HG03432 (cell line): ENCODE measurements at regions not wholly inside any gene's neighbourhood (a gene's known extent, or its start where the extent isn't known, plus 50 kb on each side); places are given as distances from the start of the nearest gene placed in this dataset.
"Not testable (repeated sequence)": the region's sequence is repeated elsewhere in the genome, so short reads cannot be mapped to it uniquely, and the experiment has no call there.

ENCODE experiments used
- ATAC-seq: cut with Tn5 transposase; IDR thresholded peaks from one replicate; pipeline ENCODE4 v1.9.1; 2021; ENCODE audit warnings: mild to moderate bottlenecking, moderate library complexity; ENCODE audit not compliant: unreplicated experiment

DNA sequence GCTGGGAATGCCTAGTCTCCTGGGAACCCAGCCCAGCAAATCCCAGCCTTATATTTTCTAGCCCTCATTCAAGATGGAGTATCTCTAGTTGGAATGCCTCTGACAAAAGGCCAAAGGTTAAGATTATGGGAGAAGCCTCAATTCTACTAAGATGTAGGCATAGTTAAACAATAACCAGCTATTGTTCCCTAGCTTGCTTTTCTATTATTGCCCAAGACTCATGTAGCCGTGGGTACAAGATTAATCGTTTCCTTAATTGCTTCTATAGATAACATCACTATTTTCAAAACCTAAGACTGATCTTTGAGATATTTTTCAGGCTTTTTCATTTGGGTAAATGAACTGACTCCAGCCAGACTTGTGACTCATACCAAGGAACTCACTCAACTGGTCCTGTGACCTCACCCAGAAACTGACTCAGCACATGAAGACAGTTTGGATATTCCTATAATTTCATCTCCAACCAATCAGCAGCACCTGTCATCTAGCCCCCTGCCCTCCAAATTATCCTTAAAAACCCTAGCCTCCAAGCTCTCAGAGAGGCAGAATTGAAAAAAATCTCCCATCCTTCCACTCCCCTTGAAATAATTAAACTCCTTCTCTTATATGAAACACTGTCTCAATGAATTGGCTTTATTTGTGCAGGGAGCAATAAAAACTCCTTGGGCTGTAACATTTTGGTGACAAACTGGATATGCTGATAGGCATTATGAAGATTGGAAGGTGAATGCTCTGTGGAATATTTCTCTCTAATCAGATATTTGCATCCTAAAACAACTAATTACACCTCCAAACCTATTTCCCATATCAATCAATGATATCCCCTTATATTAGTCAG, 589.0 kb downstream of the C12orf50 start:
- ATAC-seq, result no peak

DNA sequence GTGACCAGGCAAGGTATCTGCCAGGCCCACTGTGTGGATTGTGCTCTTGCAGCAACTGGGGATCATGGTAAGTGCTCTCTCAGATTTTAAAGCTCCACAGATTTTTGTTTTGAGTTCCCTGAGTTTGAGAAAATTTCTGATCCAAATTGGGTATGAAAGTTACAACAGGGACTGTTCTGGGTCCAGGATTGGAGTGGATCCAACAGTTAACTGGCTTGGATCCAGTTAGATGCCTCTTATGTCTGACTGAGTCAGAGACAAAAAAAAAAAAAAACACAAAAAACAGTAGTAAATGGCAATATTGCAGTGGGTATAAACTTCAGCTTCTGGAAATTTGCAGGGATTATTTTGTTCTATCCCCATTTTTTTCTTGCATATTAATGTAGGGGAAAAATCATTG, 598.8 kb downstream of the C12orf50 start:
- no peak for ATAC-seq

DNA sequence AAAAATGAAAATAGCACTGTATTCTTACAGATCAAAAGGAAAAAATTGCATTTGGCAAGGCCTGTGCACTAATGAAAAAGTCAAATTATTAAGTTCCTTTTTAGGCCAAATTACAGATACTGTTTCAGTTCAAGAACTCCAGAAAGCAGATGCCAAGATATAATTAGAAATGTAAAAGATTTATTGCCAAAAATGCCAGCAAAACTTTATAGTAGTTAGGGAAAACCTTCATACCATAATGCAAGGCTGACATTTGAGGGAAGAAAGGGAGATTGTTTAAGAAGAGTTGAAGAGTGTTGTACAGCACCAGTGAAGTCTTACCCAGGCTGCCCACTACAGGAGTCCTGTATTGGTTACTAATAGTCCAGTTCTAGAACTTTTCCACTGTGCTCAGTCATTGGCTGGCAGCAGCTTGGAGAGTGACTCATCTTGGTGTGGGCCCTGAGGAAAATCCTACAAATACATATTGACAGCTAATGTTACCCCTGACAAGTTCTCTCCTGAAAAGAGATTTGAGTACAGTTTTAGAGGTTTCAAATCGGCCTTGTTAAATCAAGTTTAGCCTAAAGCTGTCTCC, 600.4 kb downstream of the C12orf50 start:
- no peak for ATAC-seq

DNA sequence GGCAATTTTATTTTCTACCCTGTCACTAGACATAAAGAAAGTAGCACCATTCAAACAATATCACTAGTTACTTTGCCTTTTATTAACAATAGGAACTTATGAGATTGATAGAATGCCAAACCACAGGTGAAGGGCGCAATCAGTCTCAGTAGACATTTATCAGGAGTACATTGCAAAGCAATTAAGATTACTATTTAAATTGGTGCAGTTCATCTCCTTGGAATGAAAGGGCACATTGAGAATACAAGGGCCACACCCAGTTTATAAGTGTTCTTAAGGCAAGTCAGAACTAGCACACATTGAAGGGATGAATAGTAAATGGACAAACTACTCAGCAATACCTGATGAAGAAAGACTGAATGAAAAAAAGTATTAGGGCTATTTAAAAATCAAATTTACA, 601.4 kb downstream of the C12orf50 start:
- no peak for ATAC-seq

DNA sequence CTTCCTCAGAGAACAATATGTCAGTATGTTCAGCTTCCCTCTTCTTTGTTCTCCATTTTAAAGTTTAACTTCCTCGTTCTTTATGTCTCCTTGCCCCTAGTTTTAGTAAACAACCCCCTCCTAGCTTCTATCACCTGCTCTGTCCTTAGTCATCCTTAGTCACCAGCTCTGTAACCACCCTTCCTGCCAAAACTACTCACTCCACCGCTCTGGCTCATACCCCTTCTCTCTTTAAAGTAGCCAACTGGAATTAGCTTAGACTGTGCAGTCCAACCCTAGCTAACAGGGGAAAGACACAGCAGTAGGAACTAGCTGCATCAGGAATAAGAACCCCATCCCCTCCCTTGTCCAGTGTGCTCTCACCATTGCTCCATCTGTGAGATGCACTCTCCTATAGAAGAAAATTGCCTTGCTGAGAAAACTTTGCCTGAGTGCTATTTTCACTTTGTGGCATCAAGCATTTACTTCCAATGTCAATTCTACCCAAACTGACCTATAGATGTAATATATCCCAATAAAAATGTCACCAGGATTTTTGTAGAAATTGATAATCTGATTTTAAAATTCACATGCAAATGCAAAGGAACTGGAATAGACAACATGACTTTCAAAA, 603.2 kb downstream of the C12orf50 start:
- no peak for ATAC-seq

DNA sequence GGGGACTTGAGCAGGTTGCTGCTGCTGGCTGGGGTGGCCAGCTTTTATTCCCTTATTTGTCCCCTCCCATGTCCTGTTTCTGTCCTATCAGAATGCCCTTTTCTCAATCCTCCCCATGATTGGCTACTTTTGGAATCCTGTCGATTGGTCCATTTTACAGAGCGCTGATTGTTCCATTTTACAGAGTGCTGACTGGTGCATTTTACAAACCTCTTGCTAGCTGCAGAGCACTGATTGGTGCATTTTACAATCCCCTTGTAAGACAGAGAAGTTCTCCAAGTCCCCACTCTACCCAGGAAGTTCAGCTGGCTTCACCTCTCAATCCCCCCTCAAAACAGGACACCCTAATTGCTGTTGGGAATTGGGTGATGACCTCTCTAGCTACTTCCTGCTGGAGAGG, 608.0 kb downstream of the C12orf50 start:
- ATAC-seq, result not testable (repeated sequence)

DNA sequence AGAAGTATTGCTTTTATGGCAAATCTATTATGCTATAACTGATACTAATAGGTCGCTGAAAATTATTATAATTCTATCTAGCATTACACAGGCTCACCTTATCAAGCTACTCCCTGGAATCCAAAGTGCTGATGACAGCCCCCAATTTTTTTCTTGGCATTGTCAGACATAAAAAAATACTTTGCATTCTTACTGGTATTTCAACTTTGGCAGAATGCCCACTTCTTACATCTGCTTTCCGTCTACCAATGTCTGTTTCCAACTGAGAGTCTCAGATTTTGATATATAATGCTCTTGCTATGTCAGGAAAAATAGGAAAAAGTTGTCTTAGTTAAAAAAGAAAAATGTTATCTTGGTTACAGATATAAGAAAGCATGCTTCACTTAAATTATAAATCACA, 615.4 kb downstream of the C12orf50 start:
- ATAC-seq, result no peak

DNA sequence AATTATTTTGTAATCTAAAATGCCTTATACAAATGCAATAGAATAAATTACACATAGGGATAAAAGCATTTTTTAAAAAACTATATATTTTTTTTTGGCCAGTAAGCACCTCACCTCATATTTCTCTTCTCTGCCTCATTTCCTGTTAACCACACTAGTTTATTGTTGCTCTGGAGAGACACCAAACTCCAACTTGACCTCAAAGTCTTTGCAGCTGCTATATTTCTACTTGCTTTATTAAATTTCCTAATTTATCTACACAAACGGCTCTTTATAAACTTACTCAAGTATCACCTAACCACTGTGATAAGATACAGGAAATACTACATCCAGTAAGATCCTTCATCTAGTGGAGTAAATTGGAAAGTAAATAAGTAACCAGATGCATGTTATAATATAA, 622.3 kb downstream of the C12orf50 start:
- no peak for ATAC-seq

DNA sequence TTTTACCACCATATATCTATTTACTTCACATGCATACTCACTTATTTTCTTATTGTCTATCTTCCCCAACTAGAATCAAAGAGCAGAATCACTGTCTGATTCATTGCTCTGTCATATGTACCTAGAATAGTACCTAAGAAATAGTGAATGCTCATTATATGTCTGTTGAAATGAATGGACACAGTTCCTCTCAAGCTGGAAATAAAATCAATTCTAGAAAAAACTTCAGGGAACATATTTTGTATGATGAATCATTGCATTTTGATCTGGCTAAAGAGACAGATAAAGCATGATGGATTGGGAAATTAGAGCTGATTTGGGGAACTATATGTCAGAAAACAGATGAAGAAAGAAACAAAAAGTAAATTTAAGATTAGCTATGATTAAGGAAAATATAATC, 623.3 kb downstream of the C12orf50 start:
- ATAC-seq, result no peak

DNA sequence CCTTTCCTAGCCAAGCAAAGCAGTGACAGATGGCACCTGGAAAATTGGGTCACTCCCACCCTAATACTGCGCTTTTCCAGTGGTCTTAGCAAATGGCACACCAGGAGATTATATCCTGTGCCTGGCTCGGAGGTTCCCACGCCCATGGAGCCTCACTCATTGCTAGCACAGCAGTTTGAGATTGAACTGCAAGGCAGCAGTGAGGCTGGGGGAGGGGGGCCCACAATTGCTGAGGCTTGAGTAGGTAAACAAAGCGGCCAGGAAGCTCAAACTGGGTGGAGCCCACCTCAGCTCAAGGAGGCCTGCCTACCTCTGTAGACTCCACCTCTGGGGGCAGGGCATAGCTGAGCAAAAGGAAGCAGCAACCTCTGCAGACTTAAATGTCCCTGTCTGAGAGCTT, 635.0 kb downstream of the C12orf50 start:
- not testable (repeated sequence) for ATAC-seq

DNA sequence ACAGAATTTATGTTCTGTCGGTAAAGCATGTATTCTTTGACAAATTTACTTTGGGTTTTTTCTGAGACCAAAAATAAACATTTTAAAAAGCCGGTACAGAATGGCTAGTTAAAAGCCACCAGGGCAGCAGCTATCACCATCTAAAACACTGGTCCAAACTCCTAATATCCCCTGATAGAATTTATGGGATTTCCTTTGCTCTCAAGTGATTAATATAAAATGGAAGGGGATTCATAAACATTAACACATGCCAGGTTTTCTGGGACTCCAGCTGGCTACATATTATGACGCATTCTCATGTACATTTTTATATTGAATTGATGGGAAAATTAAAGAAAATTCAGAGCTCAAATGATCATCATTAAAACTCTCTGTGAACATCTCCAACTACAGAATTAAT, 640.8 kb downstream of the C12orf50 start:
- ATAC-seq, result no peak

DNA sequence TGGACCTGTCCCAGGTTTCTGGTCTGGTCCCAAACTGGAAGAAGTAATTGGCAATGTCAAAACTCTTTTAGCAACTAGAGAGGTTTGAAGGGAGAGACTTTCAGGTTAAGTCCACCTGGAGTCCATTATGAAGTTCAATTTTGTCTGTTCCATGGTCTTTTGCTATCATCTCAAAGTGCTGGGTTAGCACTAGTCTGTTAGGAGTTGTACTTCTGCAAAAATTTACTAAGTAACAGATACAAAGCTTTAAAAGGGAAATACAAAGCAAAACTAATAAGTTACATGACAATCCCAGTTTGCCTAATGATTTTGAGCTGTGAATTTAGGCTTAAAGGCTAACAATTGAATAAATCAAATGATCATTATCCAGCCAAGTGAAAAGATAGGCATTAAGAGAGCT, 643.9 kb downstream of the C12orf50 start:
- no peak for ATAC-seq

DNA sequence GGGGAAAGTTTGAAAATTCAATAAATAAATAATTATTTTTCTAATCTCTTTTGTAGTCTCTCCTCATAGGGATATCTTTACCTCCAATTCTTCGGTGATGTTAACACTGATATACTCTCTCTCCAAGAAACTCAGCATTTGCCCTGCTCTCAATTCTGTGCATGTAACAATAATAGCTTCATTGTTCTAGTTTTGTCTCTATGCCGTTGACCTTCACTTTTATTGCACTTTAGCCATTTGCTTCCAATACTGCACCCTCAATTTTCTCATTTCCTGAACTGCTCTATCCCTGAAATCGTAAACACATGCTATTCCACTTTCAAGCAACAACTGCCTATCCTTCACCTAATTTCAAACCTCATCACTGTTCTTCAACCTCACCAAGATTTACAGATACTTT, 645.0 kb downstream of the C12orf50 start:
- no peak for ATAC-seq

DNA sequence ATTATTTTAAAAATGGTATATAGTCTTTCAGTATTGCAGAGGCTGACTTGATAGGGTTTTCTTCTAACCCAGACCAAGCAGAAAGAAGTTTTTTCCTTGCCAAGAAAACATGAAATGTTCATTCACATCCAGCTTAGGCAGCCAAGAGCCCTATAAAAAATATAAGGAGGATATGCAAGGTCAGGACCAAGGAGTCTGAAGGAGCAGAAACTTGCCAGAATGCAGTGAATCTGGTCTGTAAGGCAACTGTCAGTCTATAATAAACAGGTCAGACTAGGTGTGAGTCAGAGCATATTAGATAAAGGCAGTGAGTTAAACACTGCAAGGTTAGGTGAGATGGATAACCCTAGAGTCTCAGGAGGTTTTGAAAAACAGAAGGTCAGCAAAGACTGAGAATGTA, 645.5 kb downstream of the C12orf50 start:
- ATAC-seq, result no peak

DNA sequence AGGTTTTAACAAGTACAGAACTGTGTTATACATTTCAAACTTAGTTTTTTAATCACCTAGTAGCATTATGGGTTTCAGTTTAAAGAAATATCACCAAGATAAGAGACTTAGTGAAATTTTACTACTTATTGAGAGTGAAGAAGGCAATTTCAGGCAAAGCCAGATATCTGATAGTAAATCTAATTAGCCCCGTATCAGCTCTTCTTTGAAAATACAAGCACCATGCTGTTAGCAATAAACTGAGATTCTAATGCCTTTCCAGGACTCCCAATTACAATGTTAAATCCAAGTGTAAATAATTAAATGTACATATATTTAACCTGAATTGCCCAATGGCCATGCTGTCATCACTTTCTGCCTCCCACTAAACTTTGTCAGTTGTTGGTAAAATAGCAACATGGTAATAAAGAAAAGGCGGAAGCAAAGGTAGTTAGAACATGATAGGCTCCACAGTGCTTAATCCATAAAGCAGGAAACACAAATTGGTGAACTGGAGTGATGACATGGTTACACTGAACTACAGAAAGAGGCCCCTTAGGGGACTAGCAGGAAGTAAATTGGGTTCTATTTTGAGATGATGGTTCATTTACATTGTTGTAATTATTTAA, 646.1 kb downstream of the C12orf50 start:
- ATAC-seq, result no peak

DNA sequence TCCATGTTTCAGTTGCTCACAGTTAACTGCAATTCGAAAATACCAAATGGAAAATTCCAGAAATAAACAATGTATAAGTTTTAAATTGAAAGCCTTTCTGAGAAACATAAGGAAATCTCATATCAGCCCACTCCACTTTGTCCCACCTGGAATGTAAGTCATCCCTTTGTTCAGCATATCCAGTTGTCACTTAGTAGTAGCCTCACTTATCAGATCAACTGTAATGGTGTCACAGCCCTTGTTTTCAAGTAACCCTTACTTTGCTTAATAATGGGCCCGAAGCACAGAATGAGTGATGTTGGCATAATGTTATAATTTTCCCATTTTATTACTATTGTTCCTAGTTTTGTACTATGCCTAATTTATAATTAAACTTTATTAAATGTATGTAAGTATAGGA, 646.8 kb downstream of the C12orf50 start:
- no peak for ATAC-seq

DNA sequence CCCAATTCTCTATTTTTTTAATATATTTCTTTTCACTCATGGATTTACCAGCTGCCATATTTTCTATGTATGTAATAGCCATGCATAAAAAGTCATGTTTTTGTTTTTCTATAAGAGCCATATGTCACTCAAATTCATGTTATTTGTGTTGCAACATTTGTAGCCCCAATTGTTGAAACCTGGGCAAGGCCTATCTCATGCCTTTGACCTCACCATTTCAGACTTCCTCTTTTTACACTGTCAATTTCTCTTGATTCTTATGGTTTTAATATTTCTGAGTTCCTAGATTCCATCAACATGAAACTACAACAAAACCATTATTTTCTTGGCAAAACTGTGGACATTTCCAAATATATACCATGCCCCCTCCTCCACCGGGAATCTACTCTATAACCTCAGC, 647.5 kb downstream of the C12orf50 start:
- no peak for ATAC-seq

DNA sequence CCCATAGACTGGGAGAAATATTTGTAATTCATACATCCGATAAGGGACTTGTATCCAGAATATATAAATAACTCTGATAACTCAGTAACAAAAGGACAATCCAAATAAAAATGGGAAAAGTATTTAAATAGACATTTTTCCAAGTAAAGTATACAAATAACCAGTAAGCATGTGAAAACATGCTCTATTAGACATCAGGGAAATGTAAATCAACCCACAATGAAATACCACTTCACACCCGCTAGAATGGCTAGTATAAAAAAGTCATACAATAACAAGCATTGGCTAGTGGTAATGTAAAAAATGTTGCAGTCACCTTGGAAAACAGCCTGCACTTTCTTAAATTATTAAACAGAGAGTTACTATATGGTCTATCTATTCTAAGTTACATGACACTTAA, 650.7 kb downstream of the C12orf50 start:
- ATAC-seq, result no peak

DNA sequence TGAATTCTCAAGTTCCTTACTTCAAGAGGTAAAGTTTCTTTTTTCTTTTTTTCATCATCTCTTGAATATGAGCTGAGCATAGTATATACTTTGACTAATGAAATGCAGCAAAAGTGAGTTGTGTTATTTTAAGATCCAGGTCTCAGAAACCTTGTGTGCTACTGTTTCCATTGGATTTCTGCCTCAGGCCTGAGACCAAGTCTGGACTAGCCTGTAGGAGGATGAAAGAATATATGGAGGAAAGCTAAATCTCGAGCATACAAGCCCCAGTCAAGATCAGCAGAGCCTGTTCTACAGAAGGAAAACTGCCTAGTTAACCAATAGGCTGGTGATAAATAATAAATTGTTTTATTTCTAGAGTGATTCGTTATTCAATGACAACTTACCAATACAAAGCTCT, 652.5 kb downstream of the C12orf50 start:
- no peak for ATAC-seq

DNA sequence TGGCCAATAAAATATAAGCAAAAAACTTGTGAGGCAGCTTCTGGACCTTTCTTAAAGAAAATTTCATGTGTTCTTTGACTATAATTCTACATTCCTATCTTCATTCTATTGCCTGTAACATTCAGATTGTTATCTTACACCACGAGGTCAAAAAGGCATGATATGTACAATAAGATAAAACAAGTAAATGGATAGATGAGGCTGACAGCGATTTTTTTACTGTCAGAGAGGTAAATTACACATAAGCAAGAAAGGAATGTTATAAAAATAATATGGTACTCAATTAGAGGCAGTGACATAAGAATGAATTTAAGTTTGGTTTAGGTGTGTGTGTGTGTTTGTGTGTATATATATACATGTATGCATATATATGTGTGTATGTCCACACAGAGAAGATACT, 660.0 kb downstream of the C12orf50 start:
- ATAC-seq, result no peak

DNA sequence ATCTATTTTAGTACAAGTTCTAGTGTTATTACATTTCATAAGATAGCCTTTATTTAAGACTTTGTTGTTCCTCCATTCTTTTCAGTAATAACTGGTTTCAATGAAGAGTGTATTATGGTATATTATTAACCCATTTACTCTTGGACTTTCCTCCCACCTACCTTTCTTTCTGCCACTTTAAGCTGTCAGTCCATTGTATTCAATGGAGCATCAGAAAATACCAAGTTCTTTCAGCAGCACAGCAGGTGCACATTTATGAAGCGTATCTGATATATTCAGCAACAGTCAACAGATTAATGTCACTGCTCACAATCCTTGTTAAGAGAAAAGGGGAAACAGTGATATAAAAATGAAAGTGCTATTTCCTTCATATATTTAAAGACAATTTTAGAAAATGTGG, 660.9 kb downstream of the C12orf50 start:
- no peak for ATAC-seq

DNA sequence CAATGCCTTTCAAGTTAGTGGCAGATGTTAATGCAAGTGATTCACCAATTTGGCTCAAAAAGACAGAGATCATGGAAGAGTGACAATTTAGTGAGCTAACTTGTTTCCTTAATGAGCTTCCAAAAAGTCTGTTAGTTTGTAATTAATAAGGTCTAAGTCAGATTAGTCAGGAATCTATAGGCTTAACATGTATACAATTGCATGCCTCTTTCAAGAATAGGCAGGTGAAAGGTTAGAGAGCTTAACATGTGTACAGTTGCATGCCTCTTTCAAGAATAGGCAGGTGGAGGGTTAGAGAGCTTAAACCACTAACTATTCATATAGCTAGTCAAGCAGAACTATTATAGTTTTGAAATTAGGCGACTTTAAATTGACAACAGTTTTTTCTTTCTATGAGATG, 663.8 kb downstream of the C12orf50 start:
- ATAC-seq, result no peak
